Central memory CD8-positive, alpha-beta T cell (primary cell): ENCODE measurements at regions not wholly inside any gene's neighbourhood (a gene's known extent, or its start where the extent isn't known, plus 50 kb on each side); places are given as distances from the start of the nearest gene placed in this dataset.
A peak's percentile ranks its signal among the peaks of the same experiment; 100 is the strongest.

Experiments
- ATAC-seq: fragments of 150-1000 bp; cut with Tn5 transposase; replicated peaks from 2 replicates; pipeline ENCODE4 v1.10.0; 2022; ENCODE audit warnings: mild to moderate bottlenecking, moderate FRiP score, moderate number of reproducible peaks; ENCODE audit not compliant: poor library complexity, severe bottlenecking; ENCODE audit errors: extremely low read depth
- DNase-seq, 2 donors: peaks; one replicate each; pipeline ENCODE4 v3.0.0; 2021; ENCODE audit warnings: low spot score in 2 of 2
- H3K27ac Mint-ChIP-seq: one replicate; pipeline ENCODE4 v1.8.0; 2022; ENCODE audit warnings: low read depth, mild to moderate bottlenecking, moderate library complexity, mixed read lengths
- H3K27me3 Mint-ChIP-seq: one replicate; pipeline ENCODE4 v1.8.0; 2022; ENCODE audit warnings: mixed read lengths
- H3K36me3 Mint-ChIP-seq: one replicate; pipeline ENCODE4 v1.8.0; 2022; ENCODE audit warnings: mild to moderate bottlenecking, moderate library complexity, mixed read lengths; ENCODE audit not compliant: insufficient read depth
- H3K4me1 Mint-ChIP-seq: one replicate; pipeline ENCODE4 v1.8.0; 2022; ENCODE audit warnings: mixed read lengths
- H3K4me3 Mint-ChIP-seq: one replicate; pipeline ENCODE4 v1.8.0; 2022; ENCODE audit warnings: mild to moderate bottlenecking, moderate library complexity, mixed read lengths
- H3K9me3 Mint-ChIP-seq: one replicate; pipeline ENCODE4 v1.8.0; 2022; ENCODE audit warnings: mixed read lengths

DNA sequence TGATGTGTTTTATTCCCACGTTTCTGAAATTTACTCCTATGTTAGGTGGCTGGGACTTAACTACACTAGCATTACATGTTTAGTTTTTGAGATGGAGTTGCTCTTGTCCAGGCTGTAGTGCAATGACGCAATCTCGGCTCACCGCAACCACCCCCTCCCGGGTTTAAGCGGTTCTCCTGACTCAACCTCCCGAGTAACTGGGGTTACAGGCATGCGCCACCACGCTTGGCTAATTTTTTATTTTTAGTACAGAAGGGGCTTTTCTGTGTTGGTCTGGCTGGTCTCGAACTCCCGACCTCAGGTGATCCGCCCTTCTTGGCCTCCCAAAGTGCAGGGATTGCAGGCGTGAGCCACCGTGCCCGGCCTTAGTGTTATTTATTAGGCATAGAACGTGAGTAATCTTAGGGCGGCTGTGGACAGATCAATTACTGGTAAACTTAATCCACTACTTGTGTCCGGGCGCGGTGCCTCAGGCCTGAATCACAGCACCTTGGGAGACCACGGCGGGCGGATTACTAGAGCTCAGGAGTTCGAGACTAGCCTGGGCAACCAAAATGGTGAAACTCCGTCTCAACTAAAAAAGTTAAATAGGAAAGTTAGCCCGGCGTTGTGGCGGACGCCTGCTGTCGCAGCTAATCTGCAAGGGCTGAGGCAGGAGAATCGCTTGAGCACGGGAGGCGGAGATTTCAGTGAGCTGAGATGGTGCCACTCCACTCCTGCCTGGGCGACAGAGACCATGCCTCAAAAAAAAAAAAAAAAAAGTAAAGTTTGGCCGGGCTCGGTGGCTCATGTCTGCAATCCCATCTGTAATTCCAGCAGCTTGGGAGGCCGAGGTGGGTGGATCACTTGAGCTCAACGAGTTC is 123.7 kb upstream of the BTN3A2 start:
- peaks cover 5% of the 10 kb centered on the region for H3K9me3 Mint-ChIP-seq
- no peaks in the 10 kb centered on the region for H3K27me3 Mint-ChIP-seq
- H3K4me3 Mint-ChIP-seq = peak overlapping the region; percentile 84
- peak; percentile 37 for ATAC-seq
- DNase-seq = peak in 1 of 2 donors; percentile 56
- H3K27ac Mint-ChIP-seq = peak overlapping the region; percentile 96
- H3K36me3 Mint-ChIP-seq = peaks cover 18% of the 10 kb centered on the region
- peaks cover 21% of the 10 kb centered on the region for H3K4me1 Mint-ChIP-seq

DNA sequence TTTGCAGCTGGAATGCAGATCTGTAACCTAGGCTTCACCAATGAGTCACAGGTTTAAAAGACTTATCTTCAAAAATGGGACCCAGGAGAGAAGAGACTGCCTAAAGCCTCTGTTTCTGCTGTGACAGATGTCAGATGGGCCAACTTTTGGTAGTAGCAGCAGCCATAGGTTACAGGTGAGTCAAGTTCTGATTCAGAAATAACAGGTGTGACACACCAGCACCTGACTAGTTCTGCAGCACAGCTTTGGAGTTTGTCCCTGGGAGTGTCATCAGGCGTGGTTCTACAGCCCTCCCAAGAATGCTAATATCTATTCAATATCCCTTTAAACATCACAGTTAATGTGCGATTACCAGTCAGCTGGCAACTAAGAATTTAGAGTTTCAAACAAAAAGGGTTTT is 121.9 kb upstream of the BTN3A2 start:
- H3K4me1 Mint-ChIP-seq = peaks cover 21% of the 10 kb centered on the region
- H3K27ac Mint-ChIP-seq = no peak overlapping the region
- peaks cover 18% of the 10 kb centered on the region for H3K36me3 Mint-ChIP-seq
- H3K4me3 Mint-ChIP-seq = no peak overlapping the region
- peaks cover 5% of the 10 kb centered on the region for H3K9me3 Mint-ChIP-seq
- ATAC-seq = no peak
- DNase-seq = no peak
- H3K27me3 Mint-ChIP-seq = no peaks in the 10 kb centered on the region

DNA sequence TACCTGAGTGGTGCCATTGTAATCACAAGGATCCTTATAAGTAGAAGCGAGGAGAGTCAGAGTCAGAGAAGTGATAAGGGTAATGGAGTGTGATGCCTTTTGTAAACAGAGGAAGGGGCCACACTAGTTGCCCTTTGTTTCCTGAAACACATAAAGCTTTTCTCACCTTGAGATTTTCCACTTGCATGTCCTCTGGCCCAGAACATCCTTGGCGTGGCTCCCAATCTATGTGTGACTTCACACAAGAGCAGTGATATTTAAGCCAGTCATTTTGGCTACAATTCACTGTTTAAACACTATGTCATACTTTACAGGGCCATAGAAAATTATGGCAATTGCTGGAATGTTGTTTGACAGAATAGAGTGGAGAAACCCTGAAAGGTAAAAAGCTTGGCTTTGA is 121.2 kb upstream of the BTN3A2 start:
- H3K4me1 Mint-ChIP-seq = peaks cover 21% of the 10 kb centered on the region
- no peak for DNase-seq
- peaks cover 18% of the 10 kb centered on the region for H3K36me3 Mint-ChIP-seq
- H3K27ac Mint-ChIP-seq = no peak overlapping the region
- H3K4me3 Mint-ChIP-seq = no peak overlapping the region
- H3K9me3 Mint-ChIP-seq = peaks cover 5% of the 10 kb centered on the region
- H3K27me3 Mint-ChIP-seq = no peaks in the 10 kb centered on the region
- no peak for ATAC-seq

DNA sequence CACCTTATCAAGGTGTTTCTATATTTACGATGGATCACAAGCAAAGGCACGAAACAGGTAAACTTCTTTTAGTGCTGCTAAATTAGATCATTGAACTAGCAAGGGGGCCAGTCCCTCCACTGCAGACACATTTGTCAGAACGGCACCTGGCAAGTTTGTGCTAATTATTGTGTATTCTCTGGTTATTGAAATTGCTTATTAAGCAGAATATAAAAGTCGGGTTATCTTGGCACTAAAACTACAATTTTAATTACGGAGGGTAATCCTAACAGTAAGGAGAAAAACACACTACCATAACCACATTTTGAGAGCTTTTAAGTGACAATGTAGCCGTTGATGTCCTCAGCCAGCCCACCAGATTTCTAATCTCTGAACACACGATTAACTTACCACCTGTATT is 118.9 kb upstream of the BTN3A2 start:
- H3K4me3 Mint-ChIP-seq = no peak overlapping the region
- H3K27ac Mint-ChIP-seq = no peak overlapping the region
- H3K36me3 Mint-ChIP-seq = peaks cover 20% of the 10 kb centered on the region
- no peak for DNase-seq
- ATAC-seq = no peak
- H3K9me3 Mint-ChIP-seq = peaks cover 5% of the 10 kb centered on the region
- no peaks in the 10 kb centered on the region for H3K27me3 Mint-ChIP-seq
- H3K4me1 Mint-ChIP-seq = peaks cover 25% of the 10 kb centered on the region

DNA sequence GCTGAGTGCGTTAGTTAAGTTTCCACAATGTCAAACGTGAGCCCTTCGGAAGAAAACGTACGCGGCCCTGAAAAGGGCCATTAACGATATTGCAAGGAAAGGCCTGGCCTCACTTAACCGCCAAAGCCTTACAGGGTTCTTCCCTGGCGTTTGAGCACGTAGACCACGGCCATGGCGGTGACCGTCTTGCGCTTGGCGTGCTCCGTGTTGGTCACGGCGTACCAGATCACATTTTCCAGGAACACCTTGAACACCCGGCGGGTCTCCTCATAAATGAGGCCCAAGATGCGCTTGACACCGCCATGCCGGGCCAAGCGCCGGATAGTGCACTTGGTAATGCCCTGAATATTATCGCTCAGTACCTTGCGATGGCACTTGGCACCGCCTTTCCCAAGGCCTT is 118.4 kb upstream of the BTN3A2 start:
- no peak for DNase-seq
- Mint-ChIP-seq H3K4me1 (peaks cover 26% of the 10 kb centered on the region), H3K9me3 (peaks cover 5% of the 10 kb centered on the region), H3K27ac (no peak overlapping the region), H3K27me3 (no peaks in the 10 kb centered on the region), H3K36me3 (peaks cover 22% of the 10 kb centered on the region), H3K4me3 (no peak overlapping the region)
- ATAC-seq = no peak

- no peaks in the 10 kb centered on the region for H3K27me3 Mint-ChIP-seq
- peak overlapping the region; percentile 95 for H3K4me3 Mint-ChIP-seq
- no peaks in the 10 kb centered on the region for H3K9me3 Mint-ChIP-seq
- peaks cover 41% of the 10 kb centered on the region for H3K4me1 Mint-ChIP-seq
- peak overlapping the region; percentile 92 for H3K27ac Mint-ChIP-seq
- peaks cover 21% of the 10 kb centered on the region for H3K36me3 Mint-ChIP-seq
- no peak for DNase-seq
- ATAC-seq = peak; percentile 40
Measured at GRCh38 chr6:26249707-26249956, 115.4 kb upstream of the BTN3A2 start.

GRCh38 chr6:26249957-26250697 is 114.9 kb upstream of the BTN3A2 start:
- Mint-ChIP-seq H3K9me3 (no peaks in the 10 kb centered on the region), H3K36me3 (peaks cover 21% of the 10 kb centered on the region), H3K4me3 (peak overlapping the region; percentile 95), H3K27me3 (no peaks in the 10 kb centered on the region), H3K4me1 (peaks cover 41% of the 10 kb centered on the region), H3K27ac (peak overlapping the region; percentile 92)
- peak; percentile 61 to 68 for DNase-seq
- peak; percentile 68 for ATAC-seq

- DNase-seq (no peak), ATAC-seq (no peak)
- Mint-ChIP-seq H3K4me1 (peaks cover 41% of the 10 kb centered on the region), H3K9me3 (no peaks in the 10 kb centered on the region), H3K27me3 (no peaks in the 10 kb centered on the region), H3K4me3 (peak overlapping the region; percentile 95), H3K36me3 (peaks cover 21% of the 10 kb centered on the region), H3K27ac (peak overlapping the region; percentile 92)
Measured at GRCh38 chr6:26250698-26251044, 114.3 kb upstream of the BTN3A2 start.

DNA sequence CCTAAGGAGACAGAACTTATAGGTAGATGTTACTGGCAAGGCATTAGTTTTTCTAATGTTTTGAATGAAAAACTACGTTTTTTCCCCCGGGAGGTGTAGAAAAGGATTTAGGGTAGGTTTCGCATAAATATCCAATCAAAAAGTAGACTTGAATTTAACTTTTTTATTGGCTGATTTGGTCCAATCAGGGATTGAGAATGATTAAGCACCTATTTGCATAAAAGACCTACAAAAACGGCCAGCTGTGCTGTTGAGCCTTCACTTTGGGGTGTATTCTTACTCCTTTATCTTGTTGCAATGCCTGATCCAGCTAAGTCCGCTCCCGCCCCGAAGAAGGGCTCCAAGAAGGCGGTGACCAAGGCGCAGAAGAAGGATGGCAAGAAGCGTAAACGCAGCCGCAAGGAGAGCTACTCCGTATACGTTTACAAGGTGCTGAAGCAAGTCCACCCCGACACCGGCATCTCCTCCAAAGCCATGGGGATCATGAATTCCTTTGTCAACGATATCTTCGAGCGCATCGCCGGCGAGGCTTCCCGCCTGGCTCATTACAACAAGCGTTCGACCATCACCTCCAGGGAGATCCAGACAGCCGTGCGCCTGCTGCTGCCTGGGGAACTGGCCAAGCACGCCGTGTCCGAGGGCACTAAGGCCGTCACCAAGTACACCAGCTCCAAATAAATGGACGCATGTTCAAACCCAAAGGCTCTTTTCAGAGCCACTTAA is 113.5 kb upstream of the BTN3A2 start:
- Mint-ChIP-seq H3K36me3 (peaks cover 21% of the 10 kb centered on the region), H3K27ac (peak overlapping the region; percentile 92), H3K27me3 (no peaks in the 10 kb centered on the region), H3K4me1 (peaks cover 41% of the 10 kb centered on the region), H3K9me3 (no peaks in the 10 kb centered on the region), H3K4me3 (peak overlapping the region; percentile 95)
- DNase-seq = peak in 1 of 2 donors; percentile 29
- ATAC-seq = peak; percentile 20

GRCh38 chr6:26252077-26252472 is 112.9 kb upstream of the BTN3A2 start:
- Mint-ChIP-seq H3K9me3 (no peaks in the 10 kb centered on the region), H3K36me3 (peaks cover 21% of the 10 kb centered on the region), H3K4me1 (peaks cover 41% of the 10 kb centered on the region), H3K27me3 (no peaks in the 10 kb centered on the region), H3K27ac (peak overlapping the region; percentile 92), H3K4me3 (peak overlapping the region; percentile 95)
- ATAC-seq (no peak), DNase-seq (no peak)

DNA sequence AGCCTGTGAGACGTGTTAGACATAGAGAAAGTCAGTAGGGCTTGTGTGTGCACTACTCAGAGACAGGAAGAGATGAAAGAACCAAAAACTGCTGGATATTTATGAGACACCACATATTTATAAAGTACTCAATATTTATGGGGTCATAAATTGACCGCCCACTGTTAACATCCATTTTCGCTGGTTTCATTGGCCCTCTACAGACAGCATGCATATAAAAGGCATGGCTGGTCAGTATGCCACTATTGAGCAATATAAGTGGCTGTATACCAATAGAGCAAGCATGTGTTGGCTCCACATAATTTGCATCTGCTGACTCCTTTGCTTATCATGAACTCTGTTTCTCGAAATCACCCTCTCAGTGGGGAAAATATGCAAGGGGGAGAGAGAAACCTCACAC is 110.3 kb upstream of the BTN3A2 start:
- no peak for ATAC-seq
- no peak overlapping the region for H3K4me3 Mint-ChIP-seq
- H3K27me3 Mint-ChIP-seq = no peaks in the 10 kb centered on the region
- peaks cover 35% of the 10 kb centered on the region for H3K4me1 Mint-ChIP-seq
- H3K9me3 Mint-ChIP-seq = no peaks in the 10 kb centered on the region
- H3K36me3 Mint-ChIP-seq = peaks cover 18% of the 10 kb centered on the region
- H3K27ac Mint-ChIP-seq = no peak overlapping the region
- DNase-seq = no peak

GRCh38 chr6:26257272-26257671 is 107.7 kb upstream of the BTN3A2 start:
- no peaks in the 10 kb centered on the region for H3K9me3 Mint-ChIP-seq
- H3K4me3 Mint-ChIP-seq = no peak overlapping the region
- no peaks in the 10 kb centered on the region for H3K27me3 Mint-ChIP-seq
- no peak overlapping the region for H3K27ac Mint-ChIP-seq
- peaks cover 13% of the 10 kb centered on the region for H3K4me1 Mint-ChIP-seq
- ATAC-seq = no peak
- no peak for DNase-seq
- no peaks in the 10 kb centered on the region for H3K36me3 Mint-ChIP-seq
